ENCODE measurements at regions not wholly inside any gene's neighbourhood (a gene's known extent, or its start where the extent isn't known, plus 50 kb on each side); places are given as distances from the start of the nearest gene placed in this dataset.

- Histone ChIP-seq H3K9me2 (replicated peaks; ENCODE audit: low read depth, low read length) (no peaks in the 10 kb centered on the region), H3K4me3 (ENCODE audit: low read length, poor library complexity, severe bottlenecking) (no peak overlapping the region), H2AFZ (ENCODE audit: low read length) (no peak overlapping the region), H3K27me3 (ENCODE audit: insufficient read depth, low read length, poor library complexity, severe bottlenecking) (no peaks in the 10 kb centered on the region), H3K36me3 (ENCODE audit: insufficient read depth, low read length) (no peaks in the 10 kb centered on the region), H3K4me1 (ENCODE audit: insufficient read depth, low read length, poor library complexity, severe bottlenecking) (no peaks in the 10 kb centered on the region), H3F3A (ENCODE audit: low read depth) (no peaks in the 10 kb centered on the region), H3K9me3 (ENCODE audit: insufficient read depth, low read depth, low read length) (no peaks in the 10 kb centered on the region), H4K20me1 (ENCODE audit: insufficient read depth, low read length, poor library complexity, severe bottlenecking) (no peaks in the 10 kb centered on the region), H3K79me2 (ENCODE audit: insufficient read depth, low read length) (no peaks in the 10 kb centered on the region), H3K4me2 (ENCODE audit: low read depth, low read length, poor library complexity, severe bottlenecking) (no peak overlapping the region), H3K9ac (ENCODE audit: low read depth, low read length, poor library complexity, severe bottlenecking) (no peak overlapping the region)
- TF ChIP-seq CTCF (conservative IDR thresholded peaks at IDR 0.05; ENCODE audit: low read length) (no peak), EZH2phosphoT487 (IDR thresholded peaks at IDR 0.05; ENCODE audit: borderline replicate concordance) (no peak)
These were observed 116.7 kb upstream of the NEO1 start for GRCh38 chr15:72935521-72935920.

GRCh38 chr15:72934921-72935320 lies 117.3 kb upstream of the NEO1 start:
- H3K9me3 ChIP-seq (ENCODE audit: insufficient read depth, low read depth, low read length): no peaks in the 10 kb centered on the region
- no peak overlapping the region for H3K9ac ChIP-seq (ENCODE audit: low read depth, low read length, poor library complexity, severe bottlenecking)
- no peaks in the 10 kb centered on the region for H4K20me1 ChIP-seq (ENCODE audit: insufficient read depth, low read length, poor library complexity, severe bottlenecking)
- H2AFZ ChIP-seq (ENCODE audit: low read length): no peak overlapping the region
- no peak overlapping the region for H3K4me3 ChIP-seq (ENCODE audit: low read length, poor library complexity, severe bottlenecking)
- no peaks in the 10 kb centered on the region for H3K27me3 ChIP-seq (ENCODE audit: insufficient read depth, low read length, poor library complexity, severe bottlenecking)
- no peaks in the 10 kb centered on the region for H3F3A ChIP-seq (ENCODE audit: low read depth)
- no peaks in the 10 kb centered on the region for H3K9me2 ChIP-seq (replicated peaks; ENCODE audit: low read depth, low read length)
- no peak overlapping the region for H3K4me2 ChIP-seq (ENCODE audit: low read depth, low read length, poor library complexity, severe bottlenecking)
- TF ChIP-seq CTCF (conservative IDR thresholded peaks at IDR 0.05; ENCODE audit: low read length): no peak
- no peak for TF ChIP-seq EZH2phosphoT487 (IDR thresholded peaks at IDR 0.05; ENCODE audit: borderline replicate concordance)
- no peaks in the 10 kb centered on the region for H3K4me1 ChIP-seq (ENCODE audit: insufficient read depth, low read length, poor library complexity, severe bottlenecking)
- H3K79me2 ChIP-seq (ENCODE audit: insufficient read depth, low read length): no peaks in the 10 kb centered on the region
- no peaks in the 10 kb centered on the region for H3K36me3 ChIP-seq (ENCODE audit: insufficient read depth, low read length)

- H3K4me2 ChIP-seq (ENCODE audit: low read depth, low read length, poor library complexity, severe bottlenecking): no peak overlapping the region
- no peaks in the 10 kb centered on the region for H3F3A ChIP-seq (ENCODE audit: low read depth)
- no peaks in the 10 kb centered on the region for H3K9me2 ChIP-seq (replicated peaks; ENCODE audit: low read depth, low read length)
- H3K27me3 ChIP-seq (ENCODE audit: insufficient read depth, low read length, poor library complexity, severe bottlenecking): no peaks in the 10 kb centered on the region
- no peak overlapping the region for H3K9ac ChIP-seq (ENCODE audit: low read depth, low read length, poor library complexity, severe bottlenecking)
- no peak overlapping the region for H2AFZ ChIP-seq (ENCODE audit: low read length)
- no peaks in the 10 kb centered on the region for H3K79me2 ChIP-seq (ENCODE audit: insufficient read depth, low read length)
- H3K4me3 ChIP-seq (ENCODE audit: low read length, poor library complexity, severe bottlenecking): no peak overlapping the region
- no peaks in the 10 kb centered on the region for H3K36me3 ChIP-seq (ENCODE audit: insufficient read depth, low read length)
- no peaks in the 10 kb centered on the region for H4K20me1 ChIP-seq (ENCODE audit: insufficient read depth, low read length, poor library complexity, severe bottlenecking)
- H3K9me3 ChIP-seq (ENCODE audit: insufficient read depth, low read depth, low read length): no peaks in the 10 kb centered on the region
- TF ChIP-seq EZH2phosphoT487 (IDR thresholded peaks at IDR 0.05; ENCODE audit: borderline replicate concordance) (no peak), CTCF (conservative IDR thresholded peaks at IDR 0.05; ENCODE audit: low read length) (no peak)
- H3K4me1 ChIP-seq (ENCODE audit: insufficient read depth, low read length, poor library complexity, severe bottlenecking): no peaks in the 10 kb centered on the region
These were observed 118.3 kb upstream of the NEO1 start for GRCh38 chr15:72933976-72934375.

All from Loucy (cell line).